PC-9 (cell line): ENCODE measurements at regions not wholly inside any gene's neighbourhood (a gene's known extent, or its start where the extent isn't known, plus 50 kb on each side); places are given as distances from the start of the nearest gene placed in this dataset.

ENCODE experiments used
- BruUV-seq: library from RNA; stranded (reverse); fragments of 400-500 nt; replicated peaks from 2 replicates; lab custom pipeline; 2021; lab: Mats Ljungman, UMichigan
- CTCF ChIA-PET: fragments of 300-600 bp; sonication (Branson Sonifier 250); formaldehyde crosslinking; loops from one replicate; lab custom pipeline; 2022; ENCODE audit warnings: antibody characterized with exemption; lab: Charles Lee
- POLR2A ChIA-PET: fragments of 300-600 bp; sonication (Branson Sonifier 250); formaldehyde crosslinking; loops from one replicate; lab custom pipeline; 2022; ENCODE audit warnings: antibody characterized with exemption; ENCODE audit not compliant: unreplicated experiment; lab: Charles Lee
- DNase-seq, 2 experiments: peaks; one replicate each; pipeline versions ENCODE4 v3.0.0 to v3.0.0-alpha.2; 2015 to 2022; ENCODE audit warnings: mixed read lengths in 1 of 2
- H2AFZ ChIP-seq: fragments of 200-600 bp; sonication (generic); 2 replicates; pipeline ENCODE4 v1.8.1; 2017; ENCODE audit warnings: antibody characterized with exemption
- H3F3A ChIP-seq: fragments of 200-600 bp; sonication (generic); 2 replicates; pipeline ENCODE4 v1.8.1; 2017; ENCODE audit warnings: antibody characterized with exemption, mild to moderate bottlenecking, low read depth; ENCODE audit not compliant: insufficient read depth
- H3K27ac ChIP-seq: fragments of 200-600 bp; sonication (generic); 2 replicates; pipeline ENCODE4 v1.6.1; 2016; ENCODE audit warnings: mixed run types
- H3K27me3 ChIP-seq: fragments of 200-600 bp; sonication (generic); 2 replicates; pipeline ENCODE4 v1.6.1; 2016; ENCODE audit warnings: low read depth, mixed run types; ENCODE audit not compliant: insufficient read depth
- H3K36me3 ChIP-seq: fragments of 200-600 bp; sonication (generic); 2 replicates; pipeline ENCODE4 v1.6.1; 2016; ENCODE audit warnings: low read depth, mixed run types
- H3K4me1 ChIP-seq: fragments of 200-600 bp; sonication (generic); replicated peaks from 2 replicates; pipeline ENCODE4 v1.6.1; 2016; ENCODE audit warnings: mixed run types; ENCODE audit not compliant: insufficient read depth
- H3K4me2 ChIP-seq: fragments of 200-600 bp; sonication (generic); 2 replicates; pipeline ENCODE4 v1.6.1; 2017; ENCODE audit warnings: mixed run types
- H3K4me3 ChIP-seq: fragments of 200-600 bp; sonication (generic); 2 replicates; pipeline ENCODE4 v1.6.1; 2016; ENCODE audit warnings: mixed run types
- H3K79me2 ChIP-seq: fragments of 200-600 bp; sonication (generic); 2 replicates; pipeline ENCODE4 v1.6.1; 2017; ENCODE audit warnings: low read depth, mixed run types
- H3K9me2 ChIP-seq: fragments of 200-600 bp; sonication (generic); 2 replicates; pipeline ENCODE4 v1.8.1; 2017; ENCODE audit warnings: mild to moderate bottlenecking; ENCODE audit not compliant: insufficient read depth
- H3K9me3 ChIP-seq: fragments of 200-600 bp; sonication (generic); 2 replicates; pipeline ENCODE4 v1.8.1; 2016; ENCODE audit warnings: low read depth; ENCODE audit not compliant: insufficient read depth
- H4K20me1 ChIP-seq: fragments of 200-600 bp; sonication (generic); 2 replicates; pipeline ENCODE4 v1.8.1; 2017; ENCODE audit not compliant: insufficient read depth
- EZH2 ChIP-seq: fragments of 200-600 bp; sonication (generic); IDR thresholded peaks from 2 replicates; pipeline ENCODE4 v1.8.0; 2017; ENCODE audit warnings: antibody characterized with exemption, low read depth
- intact Hi-C: fragments of 100-400 bp; cut with micrococcal nuclease; formaldehyde crosslinking; loops from one replicate; pipeline ENCODE4 v1.10.0; 2022; ENCODE audit not compliant: unreplicated experiment
- TF ChIP-seq, protein P1 (sequence below): fragments of 200-600 bp; sonication (generic); conservative IDR thresholded peaks from 2 replicates; pipeline ENCODE4 v1.6.1; 2017; ENCODE audit warnings: mixed run types, antibody characterized with exemption, mild to moderate bottlenecking, moderate library complexity

DNA sequence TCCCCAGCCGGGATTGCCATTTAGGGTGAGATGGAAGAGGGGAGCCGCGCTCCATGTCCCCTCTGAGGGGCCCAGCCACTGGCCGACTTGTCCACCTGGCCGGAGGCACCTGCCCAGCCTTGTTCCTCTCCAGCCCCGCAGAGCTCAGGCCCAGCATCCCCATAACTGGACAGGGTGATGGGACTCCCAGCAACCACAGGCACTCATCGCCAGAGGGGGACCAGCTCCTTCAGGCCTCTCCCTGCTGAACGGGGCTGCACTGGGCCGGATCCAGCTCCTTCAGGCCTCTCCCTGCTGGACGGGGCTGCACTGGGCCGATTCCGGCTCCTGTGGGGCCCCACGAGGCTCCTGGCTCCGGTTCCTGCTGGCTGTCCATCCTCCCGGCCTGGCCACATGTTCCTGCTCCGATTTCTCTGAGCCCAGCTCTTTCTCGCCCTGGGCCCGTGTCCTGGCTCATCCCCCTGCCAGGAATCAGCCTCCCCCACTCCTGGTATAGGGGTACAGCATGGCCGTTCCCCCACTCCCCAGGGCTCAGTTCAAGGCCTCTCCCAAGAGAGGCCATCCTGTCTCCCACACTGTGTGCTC lies 56.1 kb upstream of the ADGRA1 start:
- Histone ChIP-seq H3K27me3 (peaks cover 88% of the 10 kb centered on the region), H3K4me3 (no peak overlapping the region), H3K9me3 (no peaks in the 10 kb centered on the region), H3K79me2 (no peaks in the 10 kb centered on the region), H3K4me2 (no peak overlapping the region), H3K4me1 (no peaks in the 10 kb centered on the region), H3K27ac (no peak overlapping the region), H4K20me1 (no peaks in the 10 kb centered on the region), H3K9me2 (no peaks in the 10 kb centered on the region), H3F3A (no peaks in the 10 kb centered on the region), H2AFZ (no peak overlapping the region), H3K36me3 (no peaks in the 10 kb centered on the region)
- DNase-seq, result no peak
- BruUV-seq, result no TSS peak
- TF ChIP-seq, protein P1, sequence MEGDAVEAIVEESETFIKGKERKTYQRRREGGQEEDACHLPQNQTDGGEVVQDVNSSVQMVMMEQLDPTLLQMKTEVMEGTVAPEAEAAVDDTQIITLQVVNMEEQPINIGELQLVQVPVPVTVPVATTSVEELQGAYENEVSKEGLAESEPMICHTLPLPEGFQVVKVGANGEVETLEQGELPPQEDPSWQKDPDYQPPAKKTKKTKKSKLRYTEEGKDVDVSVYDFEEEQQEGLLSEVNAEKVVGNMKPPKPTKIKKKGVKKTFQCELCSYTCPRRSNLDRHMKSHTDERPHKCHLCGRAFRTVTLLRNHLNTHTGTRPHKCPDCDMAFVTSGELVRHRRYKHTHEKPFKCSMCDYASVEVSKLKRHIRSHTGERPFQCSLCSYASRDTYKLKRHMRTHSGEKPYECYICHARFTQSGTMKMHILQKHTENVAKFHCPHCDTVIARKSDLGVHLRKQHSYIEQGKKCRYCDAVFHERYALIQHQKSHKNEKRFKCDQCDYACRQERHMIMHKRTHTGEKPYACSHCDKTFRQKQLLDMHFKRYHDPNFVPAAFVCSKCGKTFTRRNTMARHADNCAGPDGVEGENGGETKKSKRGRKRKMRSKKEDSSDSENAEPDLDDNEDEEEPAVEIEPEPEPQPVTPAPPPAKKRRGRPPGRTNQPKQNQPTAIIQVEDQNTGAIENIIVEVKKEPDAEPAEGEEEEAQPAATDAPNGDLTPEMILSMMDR, result no peak
- no peak for TF ChIP-seq EZH2
- CTCF ChIA-PET, result no interaction called here
- POLR2A ChIA-PET, result no interaction called here
- intact Hi-C loops, result no loop called here

DNA sequence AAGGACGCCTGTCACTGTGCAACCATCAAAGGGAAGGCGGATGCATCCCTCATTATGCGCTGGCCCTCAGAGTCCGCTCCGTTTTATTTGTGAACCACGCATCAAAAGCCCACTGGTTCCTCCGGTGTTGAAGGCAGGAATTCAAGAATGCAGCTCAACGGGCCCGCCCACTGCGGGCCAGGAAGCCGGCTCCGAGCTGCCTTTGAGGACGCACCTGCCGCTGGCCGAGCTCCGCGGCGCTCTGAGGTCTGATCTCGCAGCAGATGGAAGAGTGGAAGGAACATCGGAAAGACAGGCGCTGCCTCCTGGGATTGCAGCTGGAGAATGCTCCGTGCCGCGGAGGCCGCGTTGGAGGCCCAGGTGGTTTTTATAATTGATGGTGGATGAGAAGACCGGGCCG lies 56.9 kb upstream of the ADGRA1 start:
- intact Hi-C loops, result no loop called here

DNA sequence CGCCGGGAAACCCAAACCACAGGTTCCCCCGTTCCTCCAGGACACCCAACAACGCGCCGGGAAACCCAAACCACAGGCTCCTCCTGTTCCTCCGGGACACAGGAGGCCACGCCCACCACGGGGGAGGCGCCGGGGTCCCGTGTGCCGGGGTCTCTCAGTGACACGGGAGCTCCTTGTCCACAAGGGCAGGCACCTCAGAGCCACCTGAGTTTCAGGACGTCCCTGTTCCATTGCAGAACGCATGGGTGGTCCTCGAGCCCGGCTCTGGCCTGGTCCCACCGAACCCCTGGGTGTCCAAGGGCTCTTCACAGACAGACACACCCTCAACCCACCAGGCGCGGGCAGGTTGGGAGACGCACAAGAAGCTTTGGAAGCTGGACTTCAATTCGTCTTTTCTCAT lies 57.6 kb upstream of the ADGRA1 start:
- BruUV-seq, result no TSS peak
- POLR2A ChIA-PET, result no interaction called here
- no peak overlapping the region for H3K4me2 ChIP-seq
- H4K20me1 ChIP-seq, result no peaks in the 10 kb centered on the region
- H3K36me3 ChIP-seq, result no peaks in the 10 kb centered on the region
- no peaks in the 10 kb centered on the region for H3K9me2 ChIP-seq
- H3F3A ChIP-seq, result no peaks in the 10 kb centered on the region
- no peak overlapping the region for H3K27ac ChIP-seq
- CTCF ChIA-PET, result no interaction called here
- no peak overlapping the region for H2AFZ ChIP-seq
- no peak overlapping the region for H3K4me3 ChIP-seq
- no peaks in the 10 kb centered on the region for H3K79me2 ChIP-seq
- no peak for DNase-seq
- no peaks in the 10 kb centered on the region for H3K4me1 ChIP-seq
- intact Hi-C loops, result no loop called here
- no peaks in the 10 kb centered on the region for H3K9me3 ChIP-seq
- peaks cover 89% of the 10 kb centered on the region for H3K27me3 ChIP-seq
- TF ChIP-seq EZH2, result no peak
- TF ChIP-seq, protein P1, result no peak

More for the DNA sequence above, 56.9 kb upstream of the ADGRA1 start:
- H3K4me2 ChIP-seq, result no peak overlapping the region
- no peak overlapping the region for H3K4me3 ChIP-seq
- H3K9me2 ChIP-seq, result no peaks in the 10 kb centered on the region
- no peaks in the 10 kb centered on the region for H3F3A ChIP-seq
- no peaks in the 10 kb centered on the region for H3K79me2 ChIP-seq
- no peaks in the 10 kb centered on the region for H4K20me1 ChIP-seq
- H2AFZ ChIP-seq, result no peak overlapping the region
- ChIA-PET CTCF (no interaction called here), POLR2A (no interaction called here)
- peaks cover 89% of the 10 kb centered on the region for H3K27me3 ChIP-seq
- peak in 1 of 2 experiments; percentile 16 for DNase-seq
- TF ChIP-seq, protein P1, result no peak
- no peak for TF ChIP-seq EZH2
- H3K27ac ChIP-seq, result no peak overlapping the region
- no TSS peak for BruUV-seq
- no peaks in the 10 kb centered on the region for H3K9me3 ChIP-seq
- no peaks in the 10 kb centered on the region for H3K36me3 ChIP-seq
- no peaks in the 10 kb centered on the region for H3K4me1 ChIP-seq
